ENCODE measurements at regions not wholly inside any gene's neighbourhood (a gene's known extent, or its start where the extent isn't known, plus 50 kb on each side); places are given as distances from the start of the nearest gene placed in this dataset.

DNA sequence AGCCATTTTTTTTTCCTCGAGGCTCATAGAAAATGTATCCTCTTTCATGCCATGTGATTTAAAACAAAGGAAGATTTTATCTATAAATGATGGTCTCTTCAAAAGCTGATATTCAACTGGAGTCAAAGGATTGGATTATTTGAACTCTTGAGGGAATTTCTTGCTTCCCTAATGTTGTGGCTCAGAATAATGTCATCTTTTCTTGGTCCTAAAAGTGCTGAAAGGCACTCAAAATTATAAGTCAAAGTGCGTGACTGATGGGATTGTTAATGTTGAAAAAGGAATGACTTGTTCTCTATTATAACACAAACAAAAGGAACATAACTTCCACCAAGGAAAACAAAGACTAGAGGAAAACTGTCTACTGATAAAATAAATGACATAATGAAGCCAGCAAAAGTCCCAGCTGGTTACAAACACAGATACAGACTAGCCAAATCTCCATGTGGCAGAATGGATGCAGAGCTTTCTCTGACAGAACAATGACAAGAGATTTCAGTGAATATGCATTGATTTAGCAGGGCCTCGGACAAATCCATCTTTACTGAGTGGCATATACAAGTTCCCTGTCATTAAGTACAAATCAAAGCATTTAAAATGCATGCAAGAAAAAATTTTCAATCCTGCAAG is 552.6 kb downstream of the GBA3 start:
- DNase-seq (ENCODE audit: low spot score): peak; percentile 18

DNA sequence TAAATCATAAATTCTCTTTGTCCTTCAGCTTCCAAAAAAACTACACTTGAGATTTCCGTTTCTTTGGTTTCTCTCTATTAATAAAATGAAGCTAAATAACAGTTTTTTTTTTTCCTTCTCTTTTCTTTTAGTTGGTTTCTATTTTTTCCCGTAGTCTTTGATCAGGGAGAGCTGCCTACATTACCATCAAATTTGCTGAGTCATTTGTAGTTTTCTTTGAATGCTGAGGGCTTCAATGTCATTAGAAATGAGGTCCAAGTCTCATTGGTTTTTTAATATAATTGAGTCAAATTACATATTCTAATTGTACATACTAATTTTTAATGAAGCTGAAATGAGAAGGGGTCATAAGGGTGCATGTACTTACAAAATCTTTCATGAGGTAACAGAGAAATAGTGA is 550.2 kb downstream of the GBA3 start:
- no peak for DNase-seq (ENCODE audit: low spot score)

DNA sequence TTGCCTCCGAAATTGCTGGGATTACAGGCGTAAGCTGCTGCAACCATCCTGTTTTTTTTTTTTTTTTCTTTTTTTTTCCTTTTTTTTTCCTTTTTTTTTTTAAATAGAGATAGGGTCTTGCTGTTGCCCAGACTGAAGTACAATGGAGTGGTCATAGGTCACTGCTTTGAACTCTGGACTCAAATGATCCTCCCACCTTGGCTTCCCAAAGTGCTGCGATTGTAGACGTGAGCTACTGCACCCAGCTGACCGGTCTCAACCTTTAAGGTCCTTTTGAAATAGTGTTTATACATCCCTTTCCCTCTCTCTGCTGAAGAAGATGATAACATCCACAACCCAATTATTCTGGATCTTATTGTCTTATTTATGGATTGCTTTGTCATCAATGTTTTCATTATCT is 548.7 kb downstream of the GBA3 start:
- DNase-seq (ENCODE audit: low spot score): no peak

DNA sequence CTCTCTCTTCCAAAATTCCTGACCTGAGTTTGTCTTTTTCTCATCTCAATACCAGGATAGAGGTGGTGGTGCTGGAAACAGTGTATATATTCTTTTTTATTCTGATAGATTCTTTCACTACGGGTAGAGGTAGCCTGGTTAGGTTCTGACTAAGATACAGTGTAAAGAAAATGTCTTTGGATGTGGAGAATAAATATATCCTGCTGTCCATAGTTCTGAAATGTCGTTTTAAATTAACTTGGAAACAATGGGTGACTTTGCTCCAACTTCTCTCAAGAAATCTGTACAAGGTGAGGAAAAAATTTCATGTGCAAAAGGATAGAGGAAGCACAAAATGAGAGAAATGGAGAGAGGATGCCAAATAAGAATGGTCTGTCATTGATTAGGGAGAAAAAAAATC is 546.1 kb downstream of the GBA3 start:
- no peak for DNase-seq (ENCODE audit: low spot score)

DNA sequence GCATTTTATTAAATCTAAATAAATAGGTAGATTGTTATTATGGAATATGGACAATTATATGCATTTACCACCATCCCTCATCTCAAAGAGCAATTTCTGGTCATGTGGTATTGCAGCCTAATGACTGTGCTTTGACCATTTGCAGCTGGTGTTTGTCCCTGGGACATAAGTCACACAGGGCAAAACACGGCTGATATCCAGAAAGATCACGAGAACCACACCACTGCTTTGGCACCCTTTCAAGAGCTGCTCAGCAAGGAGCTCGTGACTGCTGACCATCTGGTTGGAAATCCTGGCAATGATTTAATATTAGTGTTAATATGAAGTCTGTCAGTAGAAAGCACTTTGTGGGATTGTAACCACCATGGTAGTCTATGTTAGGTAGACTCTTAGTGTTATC is 545.0 kb downstream of the GBA3 start:
- DNase-seq (ENCODE audit: low spot score): peak; percentile 29

DNA sequence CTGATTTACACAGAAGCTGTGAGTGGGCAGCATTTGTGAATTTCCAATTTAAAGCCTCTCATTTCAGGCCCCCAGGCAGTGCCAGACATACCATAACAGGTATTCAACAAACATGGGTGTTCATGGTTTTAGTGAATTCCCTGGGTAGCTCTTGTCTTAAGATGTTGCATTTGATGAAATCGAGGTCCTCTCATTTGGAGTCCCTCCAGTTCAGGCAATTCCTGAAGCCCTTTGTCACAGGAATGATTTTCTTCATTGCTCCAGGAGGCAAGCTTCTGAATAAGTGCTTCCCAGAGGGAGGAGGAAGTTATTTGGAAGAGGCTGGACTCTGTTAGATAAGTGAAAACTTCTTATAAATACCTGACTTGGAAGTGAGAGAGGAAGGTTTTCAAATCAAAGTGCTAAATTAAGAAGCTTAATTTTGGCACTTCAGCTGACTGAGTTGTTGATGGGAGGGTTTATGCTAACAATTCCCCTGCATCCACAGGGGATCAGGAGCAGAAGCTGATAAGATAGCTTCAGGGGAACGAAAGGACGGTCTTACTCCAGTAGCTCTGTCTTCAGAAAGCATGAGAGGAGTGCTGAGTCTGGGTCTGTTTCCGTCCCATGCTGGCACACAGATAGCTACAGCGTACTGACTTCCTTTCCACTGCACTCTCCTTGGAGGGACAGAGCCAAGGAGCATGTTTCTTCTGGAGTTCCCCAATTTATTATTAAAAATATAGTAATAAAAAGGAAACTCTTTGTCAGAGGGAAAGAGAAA is 543.1 kb downstream of the GBA3 start:
- no peak for DNase-seq (ENCODE audit: low spot score)

DNA sequence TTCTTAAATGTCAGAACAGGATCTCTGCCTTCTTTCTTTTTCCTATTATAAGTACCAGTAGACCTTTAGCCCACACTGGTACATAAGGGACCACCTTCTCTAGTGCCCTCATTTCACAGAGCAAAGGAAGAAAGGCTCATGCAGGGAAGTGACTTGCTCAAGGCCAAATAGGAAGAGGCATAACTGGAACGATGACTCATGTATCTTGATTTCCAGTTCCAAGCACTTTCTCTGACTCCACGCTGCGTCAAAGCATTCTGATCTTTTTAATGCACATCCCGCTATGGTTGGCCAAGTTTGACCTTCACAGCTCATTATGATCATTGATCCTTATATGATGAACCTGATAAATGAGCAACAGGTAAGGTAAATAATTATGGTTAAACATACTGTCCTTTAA is 542.0 kb downstream of the GBA3 start:
- no peak for DNase-seq (ENCODE audit: low spot score)

DNA sequence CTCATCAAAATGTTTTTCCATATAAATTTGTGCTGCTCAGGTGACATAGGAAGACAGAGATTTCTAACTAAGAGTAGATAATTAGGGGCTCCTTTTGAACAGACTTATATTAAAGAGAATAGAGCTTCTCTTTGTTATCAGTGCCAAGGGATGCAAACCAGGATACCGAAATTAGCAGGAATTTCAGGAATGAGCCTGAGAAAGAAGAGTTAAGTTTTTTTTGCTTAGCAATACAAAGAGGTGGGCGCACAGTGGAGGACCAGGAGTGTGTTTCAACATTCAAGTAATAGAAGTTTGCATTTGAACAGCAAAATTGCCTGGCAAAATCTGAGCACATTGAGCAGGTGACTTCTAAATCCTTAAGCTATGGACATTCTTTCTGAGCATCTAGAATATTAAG is 541.3 kb downstream of the GBA3 start:
- DNase-seq (ENCODE audit: low spot score): no peak

DNA sequence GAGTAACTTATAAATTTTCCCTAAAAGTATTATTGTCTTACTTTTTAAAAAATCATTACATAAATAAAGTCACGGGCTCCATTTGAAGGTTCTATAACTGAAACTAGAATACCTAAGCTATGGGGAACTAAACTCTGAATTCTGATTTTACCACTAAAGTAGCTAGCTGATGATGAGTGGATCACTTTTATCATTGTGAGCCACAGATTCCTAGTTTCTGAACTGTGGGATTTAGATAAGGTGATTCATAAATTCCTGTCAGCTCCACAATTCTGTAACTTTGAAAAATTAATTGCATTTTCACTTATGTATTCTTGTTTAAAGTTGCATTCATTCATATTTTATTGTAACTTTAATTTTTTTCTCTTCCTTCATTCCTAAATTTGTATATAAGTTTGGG is 540.9 kb downstream of the GBA3 start:
- no peak for DNase-seq (ENCODE audit: low spot score)

DNA sequence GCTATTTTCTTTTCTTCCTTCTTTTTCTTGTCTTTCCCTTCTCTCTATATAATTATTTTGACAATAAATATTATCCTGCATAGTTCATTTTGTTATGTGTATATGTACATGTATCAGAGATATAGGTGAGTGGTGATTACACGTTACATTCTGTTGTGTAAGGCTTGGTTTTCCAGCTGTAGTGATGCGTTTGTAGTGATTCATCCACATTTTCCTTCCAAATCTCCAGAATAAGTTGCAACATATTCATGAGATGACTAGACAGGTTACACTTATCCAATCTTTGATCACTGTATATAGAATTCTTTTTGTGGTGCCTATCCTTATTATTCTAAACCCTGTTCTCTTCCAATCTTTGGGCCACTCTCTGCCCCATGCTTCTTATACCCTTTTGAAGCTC is 540.2 kb downstream of the GBA3 start:
- DNase-seq (ENCODE audit: low spot score): no peak

DNA sequence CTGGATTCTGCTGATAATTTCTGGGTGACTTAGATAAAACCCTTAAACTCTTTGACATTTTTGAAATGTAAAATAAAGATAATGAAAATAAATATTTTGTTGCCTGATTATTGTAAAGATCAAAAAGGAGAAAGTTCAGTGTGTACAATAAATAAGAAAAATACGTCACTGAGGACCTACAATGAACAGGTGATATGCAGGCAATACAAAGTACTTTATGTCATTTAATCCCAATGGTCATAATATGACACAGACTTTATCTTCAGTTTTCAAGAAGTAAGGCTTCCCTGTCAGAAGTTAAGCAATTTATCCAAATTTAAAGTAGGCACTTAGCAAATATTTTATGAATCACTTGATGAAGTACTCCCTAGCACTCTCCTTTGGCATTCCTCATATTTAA is 532.8 kb downstream of the GBA3 start:
- no peak for DNase-seq (ENCODE audit: low spot score)

DNA sequence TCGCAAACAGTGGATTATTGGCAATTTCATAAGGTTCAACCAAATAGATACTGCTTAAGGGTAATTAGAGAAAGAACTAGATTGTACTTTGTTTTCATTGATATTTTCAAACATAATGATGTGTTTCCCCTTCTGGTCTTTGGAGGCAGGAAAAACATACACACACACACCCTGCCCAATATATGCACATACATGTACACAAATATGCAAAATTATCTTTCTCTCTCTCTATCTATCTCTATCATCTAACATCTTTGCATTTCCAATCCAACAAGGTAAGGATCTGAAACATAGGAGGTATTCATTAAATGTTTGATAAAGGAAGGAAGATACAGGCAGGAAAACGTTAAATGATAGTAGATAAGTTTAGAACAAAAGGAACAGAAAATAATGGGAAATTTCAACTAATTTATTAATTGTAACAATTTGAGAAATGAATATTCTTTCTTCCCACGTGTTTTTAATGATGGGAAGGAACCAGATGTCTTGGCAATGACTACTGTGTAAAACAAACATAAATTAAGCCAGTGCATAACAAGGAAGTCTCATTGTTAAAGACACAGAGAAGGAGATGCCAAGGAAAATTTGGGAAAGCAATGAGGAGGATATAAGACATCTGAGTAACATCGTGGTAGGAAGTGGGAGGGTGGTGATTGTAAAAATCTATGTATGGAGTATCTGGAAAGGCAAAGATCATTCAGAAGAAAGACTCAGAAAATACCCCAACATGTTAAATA is 532.1 kb downstream of the GBA3 start:
- no peak for DNase-seq (ENCODE audit: low spot score)

DNA sequence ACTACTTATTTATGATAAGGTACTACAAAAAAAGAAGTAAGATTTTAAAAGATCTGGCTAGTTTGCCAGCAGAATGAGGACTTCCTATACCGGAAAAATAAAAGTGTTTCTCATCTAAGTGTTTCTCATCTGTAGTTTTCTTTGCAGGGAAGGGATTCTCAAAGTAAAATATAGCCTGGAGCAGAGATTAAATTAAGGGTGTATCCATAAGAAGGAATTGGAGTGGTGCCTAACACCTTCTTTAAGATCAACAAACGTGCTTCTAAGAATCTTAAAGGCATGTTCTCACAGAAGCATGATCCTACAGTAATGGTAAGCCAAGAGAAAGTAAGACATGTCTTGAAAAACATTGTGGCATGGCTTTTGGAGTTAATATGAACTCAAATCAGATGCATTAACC is 528.2 kb downstream of the GBA3 start:
- no peak for DNase-seq (ENCODE audit: low spot score)

DNA sequence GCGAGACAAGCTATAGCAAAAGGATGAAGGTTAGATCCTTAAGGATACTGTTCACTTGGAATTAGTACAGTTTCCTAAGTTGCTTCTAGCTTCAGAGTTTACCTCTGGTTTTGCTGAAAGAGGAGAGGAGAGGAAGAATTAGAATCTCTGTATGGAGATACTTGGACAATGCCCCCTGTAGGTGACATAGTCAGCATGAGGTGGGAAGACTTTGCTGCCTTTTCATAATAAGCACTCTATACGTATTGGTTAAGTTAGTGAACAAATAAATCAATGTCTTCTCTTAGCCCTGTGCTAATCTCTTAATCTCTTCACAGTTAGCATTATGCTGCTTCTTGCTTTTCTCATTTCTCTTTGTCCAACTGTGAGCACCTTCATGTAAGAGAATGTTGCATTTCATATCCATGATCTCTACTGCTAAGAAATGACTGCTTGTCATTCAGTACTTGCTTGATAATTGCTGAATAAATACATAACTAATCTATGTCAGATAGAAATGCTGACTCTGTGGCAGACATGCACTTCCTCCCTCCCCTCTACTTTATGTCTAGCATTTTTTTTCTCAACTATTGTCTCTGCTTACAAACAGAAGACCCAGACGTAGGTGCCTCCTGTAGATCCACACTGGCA is 527.2 kb downstream of the GBA3 start:
- no peak for DNase-seq (ENCODE audit: low spot score)

DNA sequence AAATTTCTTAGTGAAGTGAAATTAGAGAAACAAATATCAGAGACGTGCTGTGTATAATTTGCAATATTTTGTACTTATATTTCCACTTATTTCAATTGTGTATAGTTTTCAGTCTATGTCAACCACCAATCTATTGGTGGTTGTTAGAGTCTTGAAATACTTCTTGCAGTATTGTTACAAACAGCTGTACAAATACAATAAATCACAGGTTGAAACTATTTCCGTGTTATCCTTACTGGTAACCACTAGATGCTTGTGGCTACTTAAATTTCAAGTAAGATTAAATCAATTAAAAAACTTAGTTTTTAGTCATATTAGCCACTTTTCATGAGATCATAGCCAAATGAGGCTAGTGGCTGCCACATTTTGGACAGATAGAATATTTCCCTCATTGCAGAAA is 520.5 kb downstream of the GBA3 start:
- no peak for DNase-seq (ENCODE audit: low spot score)

DNA sequence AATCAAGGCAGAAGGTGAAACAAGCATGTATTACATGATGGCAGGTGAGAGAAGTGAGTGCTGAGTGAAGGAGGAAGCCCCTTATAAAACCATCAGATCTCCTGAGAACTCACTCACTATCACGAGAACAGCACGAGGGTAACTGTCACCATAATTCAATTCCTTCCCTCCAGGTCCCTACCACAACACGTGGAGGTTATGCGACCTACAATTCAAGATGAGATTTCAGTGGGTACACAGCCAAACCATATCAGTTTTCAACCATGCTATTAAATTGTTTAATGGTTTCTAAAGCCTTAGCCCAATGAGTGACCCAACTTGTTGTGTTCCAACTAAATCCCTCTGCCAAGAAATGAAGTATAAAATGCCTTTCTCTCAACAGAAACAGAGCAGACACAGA is 519.8 kb downstream of the GBA3 start:
- no peak for DNase-seq (ENCODE audit: low spot score)

DNA sequence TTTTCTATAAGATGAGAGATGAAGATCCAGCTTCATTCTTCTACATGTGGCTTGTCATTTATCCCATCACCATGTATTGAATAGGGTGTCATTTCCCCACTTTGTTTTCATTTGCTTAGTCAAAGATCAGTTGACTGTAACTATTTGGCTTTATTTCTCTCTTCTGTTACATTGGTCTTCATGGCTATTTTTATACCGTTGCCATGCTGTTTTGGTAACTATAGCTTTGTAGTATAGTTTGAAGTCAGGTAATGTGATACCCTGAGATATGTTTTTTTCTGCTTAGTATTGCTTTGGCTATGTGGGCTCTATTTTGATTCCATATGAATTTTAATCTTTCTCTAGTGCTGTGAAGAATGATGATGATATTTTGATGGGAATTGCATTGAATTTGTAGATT is 514.3 kb downstream of the GBA3 start:
- no peak for DNase-seq (ENCODE audit: low spot score)

DNA sequence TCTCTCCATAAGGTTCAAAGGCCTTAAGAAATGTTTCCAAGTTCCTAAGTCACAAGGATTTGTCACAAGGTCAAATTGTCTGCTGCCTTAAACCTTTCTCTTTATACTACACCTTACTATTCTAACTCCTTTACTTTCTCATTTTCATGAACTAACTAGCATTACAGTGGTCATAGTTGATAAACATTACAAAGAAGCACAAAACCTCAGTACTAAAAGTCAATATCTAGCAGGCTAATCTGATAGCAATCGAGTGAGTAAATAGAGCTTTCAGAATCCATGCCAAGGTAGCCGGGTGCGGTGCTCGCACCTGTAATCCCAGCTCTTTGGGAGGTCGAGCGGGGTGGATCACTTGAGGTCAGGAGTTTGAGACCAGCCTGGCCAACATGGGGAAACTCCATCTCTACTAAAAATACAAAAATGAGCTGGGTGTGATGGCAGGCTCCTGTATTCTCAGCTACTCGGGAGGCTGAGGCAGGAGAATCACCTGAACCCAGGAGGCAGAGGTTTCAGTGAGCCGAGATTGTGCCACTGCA is 510.0 kb downstream of the GBA3 start:
- no peak for DNase-seq (ENCODE audit: low spot score)

DNA sequence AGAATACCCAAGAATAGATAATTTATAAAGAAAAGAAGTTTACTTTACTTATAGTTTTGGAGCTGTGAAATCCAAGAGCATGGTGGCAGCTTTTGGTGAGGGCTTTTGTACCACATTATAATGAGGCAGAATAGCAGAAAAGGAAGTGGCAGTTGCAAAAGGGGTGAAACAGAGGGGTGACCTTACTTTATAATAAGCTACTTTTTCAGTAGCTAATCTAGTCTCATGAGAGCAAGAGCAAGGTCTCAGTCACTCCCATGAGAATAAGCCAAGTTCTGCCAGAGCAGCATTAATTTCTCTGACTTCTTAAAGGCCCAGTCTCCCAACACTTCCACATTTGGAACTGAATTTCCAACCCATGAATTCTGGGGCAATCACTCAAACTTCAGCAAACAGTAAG is 502.0 kb downstream of the GBA3 start:
- DNase-seq (ENCODE audit: low spot score): no peak

DNA sequence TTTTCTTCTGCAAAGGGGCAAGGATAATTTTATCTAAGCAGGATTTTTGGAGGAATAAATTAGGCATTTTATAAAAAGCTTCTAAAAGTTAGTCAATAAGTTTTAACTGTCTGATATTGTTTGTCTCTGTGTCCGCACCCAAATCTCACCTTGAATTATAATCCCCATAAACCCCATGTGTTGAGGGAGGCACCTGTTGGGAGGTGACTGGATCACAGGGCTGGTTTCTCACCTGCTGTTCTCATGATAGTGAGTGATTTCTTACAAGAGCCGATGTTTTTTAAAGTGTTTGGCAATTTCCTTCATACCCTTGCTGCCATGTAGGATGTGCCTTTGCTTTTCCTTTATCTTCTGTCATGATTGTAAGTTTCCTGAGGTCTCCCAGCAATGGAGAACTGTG is 481.4 kb downstream of the GBA3 start:
- no peak for DNase-seq (ENCODE audit: low spot score)

DNA sequence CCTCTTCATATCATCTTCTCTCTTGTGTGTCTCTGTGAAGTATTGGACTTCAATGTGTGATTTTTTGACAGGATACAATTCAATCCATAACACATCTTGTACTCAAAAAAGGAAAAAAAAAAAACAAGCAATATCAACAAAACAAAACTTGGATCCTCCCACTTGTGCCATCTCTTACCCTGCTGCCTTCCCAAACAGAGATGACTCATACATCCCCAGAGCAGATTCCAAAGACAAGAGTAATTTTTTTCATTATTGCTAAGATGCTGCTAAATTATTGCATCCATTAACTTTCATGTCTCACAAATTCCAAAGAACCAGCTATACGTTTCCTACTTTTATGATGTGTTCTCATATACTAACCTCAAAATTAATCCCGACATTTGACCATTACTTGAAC is 479.2 kb downstream of the GBA3 start:
- DNase-seq (ENCODE audit: low spot score): no peak

DNA sequence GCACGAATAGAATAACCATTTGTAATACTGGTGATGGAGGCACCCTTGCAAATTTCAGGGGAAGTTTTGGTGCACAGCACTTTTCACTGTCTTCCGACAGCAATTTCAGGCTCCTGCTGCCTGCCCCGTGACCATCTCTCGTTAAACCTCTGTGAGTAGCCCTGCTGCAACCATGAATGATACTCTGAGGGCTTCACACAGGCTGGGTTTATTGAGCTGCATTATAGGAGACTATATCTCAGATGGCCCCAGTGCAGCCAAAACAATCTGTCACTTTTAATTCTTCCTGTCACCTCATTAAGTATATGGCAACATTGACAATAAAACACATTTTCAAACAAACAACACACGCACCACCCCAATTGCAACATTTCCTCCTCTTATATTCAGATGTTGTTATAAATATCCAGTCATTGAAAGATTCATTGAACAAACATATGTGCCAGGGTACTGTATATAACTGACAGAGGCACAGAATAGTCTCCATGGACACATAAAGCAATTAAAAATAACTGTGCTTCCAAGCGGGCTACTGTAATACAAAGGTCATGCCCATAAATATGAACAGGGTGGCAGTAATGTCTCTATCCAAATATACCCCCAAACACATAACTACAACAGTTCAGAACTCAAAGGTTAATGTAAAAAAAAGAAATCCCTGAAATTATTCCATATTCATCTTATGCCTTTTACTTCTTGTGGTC is 477.0 kb downstream of the GBA3 start:
- no peak for DNase-seq (ENCODE audit: low spot score)
